GM21360 (cell line): ENCODE measurements at regions not wholly inside any gene's neighbourhood (a gene's known extent, or its start where the extent isn't known, plus 50 kb on each side); places are given as distances from the start of the nearest gene placed in this dataset.
"Not testable (repeated sequence)": the region's sequence is repeated elsewhere in the genome, so short reads cannot be mapped to it uniquely, and the experiment has no call there.

Source experiments
- ATAC-seq: cut with Tn5 transposase; IDR thresholded peaks from one replicate; pipeline ENCODE4 v1.9.1; 2021; ENCODE audit warnings: mild to moderate bottlenecking, moderate library complexity; ENCODE audit not compliant: unreplicated experiment

- no peak for ATAC-seq
Measured at GRCh38 chr13:60811581-60811980, 414.6 kb downstream of the TDRD3 start.

DNA sequence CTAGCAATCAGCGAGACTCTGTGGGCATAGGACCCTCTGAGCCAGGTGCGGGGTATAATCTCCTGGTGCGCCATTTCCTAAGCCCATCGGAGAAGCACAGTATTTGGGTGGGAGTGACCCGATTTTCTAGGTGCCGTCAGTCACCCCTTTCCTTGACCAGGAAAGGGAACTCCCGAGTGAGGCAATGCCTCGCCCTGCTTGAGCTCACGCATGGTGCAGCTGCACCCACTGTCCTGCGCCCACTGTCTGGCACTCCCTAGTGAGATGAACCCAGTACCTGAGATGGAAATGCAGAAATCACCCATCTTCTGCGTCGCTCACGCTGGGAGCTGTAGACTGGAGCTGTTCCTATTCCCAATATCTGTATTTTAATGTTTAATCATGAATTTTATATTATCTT, 408.6 kb downstream of the TDRD3 start:
- ATAC-seq, result not testable (repeated sequence)

- ATAC-seq, result no peak
Measured at GRCh38 chr13:60798503-60798902, 401.5 kb downstream of the TDRD3 start.

DNA sequence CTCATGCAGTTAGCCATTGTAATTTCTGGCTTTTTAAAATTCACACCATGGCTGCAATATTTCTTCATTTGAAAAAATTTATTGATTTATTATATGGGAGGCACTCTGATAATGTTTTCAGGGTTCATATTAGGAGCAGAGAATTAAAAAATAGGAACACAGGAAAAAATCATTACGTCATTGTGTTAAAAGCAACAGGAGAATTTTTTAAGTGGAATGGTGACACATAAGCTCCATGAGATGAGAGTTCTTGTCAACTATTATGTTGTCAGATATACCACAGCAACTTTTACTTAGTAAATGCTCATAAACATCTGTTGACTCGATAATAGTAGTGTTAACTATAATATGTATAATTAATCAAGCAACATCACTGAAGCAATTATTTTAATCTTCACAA, 400.1 kb downstream of the TDRD3 start:
- no peak for ATAC-seq

DNA sequence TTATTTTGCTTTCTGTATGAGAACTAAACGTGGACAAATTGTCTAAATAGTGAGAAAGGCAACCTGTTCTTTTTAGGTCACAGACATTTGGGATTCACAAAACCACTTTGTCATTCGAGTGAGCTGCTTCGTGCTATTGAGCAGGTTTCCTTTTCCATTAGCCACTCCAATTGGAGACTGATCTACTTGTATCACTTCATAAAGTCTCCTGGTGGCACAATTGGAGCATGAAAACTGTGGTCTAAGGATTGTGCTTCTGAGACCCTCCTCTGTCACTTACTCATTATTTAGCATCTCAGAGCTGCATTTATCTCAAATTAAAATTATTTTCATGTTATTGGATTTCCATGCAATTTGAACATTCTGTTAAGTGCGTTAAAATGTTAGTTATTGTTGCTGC, 397.7 kb downstream of the TDRD3 start:
- no peak for ATAC-seq

DNA sequence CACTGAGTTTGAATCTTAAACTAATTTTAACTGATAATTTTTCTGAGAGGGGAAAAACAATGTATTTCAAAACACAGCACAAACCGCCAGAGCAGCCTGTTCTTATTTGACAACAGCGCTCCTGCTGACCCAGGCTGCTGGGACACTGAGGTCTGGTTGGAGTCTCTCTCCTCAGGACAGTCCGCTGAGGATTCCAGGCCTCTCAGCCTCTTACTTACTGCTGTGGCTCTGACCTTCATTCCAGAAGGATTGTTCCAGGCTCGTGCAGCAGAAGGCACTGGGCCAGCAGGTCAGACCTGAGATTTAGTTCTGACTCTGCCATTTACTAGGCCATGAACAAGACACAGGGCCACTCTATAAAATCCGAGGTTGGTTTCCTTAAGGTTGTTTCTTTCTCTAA, 393.6 kb downstream of the TDRD3 start:
- no peak for ATAC-seq

DNA sequence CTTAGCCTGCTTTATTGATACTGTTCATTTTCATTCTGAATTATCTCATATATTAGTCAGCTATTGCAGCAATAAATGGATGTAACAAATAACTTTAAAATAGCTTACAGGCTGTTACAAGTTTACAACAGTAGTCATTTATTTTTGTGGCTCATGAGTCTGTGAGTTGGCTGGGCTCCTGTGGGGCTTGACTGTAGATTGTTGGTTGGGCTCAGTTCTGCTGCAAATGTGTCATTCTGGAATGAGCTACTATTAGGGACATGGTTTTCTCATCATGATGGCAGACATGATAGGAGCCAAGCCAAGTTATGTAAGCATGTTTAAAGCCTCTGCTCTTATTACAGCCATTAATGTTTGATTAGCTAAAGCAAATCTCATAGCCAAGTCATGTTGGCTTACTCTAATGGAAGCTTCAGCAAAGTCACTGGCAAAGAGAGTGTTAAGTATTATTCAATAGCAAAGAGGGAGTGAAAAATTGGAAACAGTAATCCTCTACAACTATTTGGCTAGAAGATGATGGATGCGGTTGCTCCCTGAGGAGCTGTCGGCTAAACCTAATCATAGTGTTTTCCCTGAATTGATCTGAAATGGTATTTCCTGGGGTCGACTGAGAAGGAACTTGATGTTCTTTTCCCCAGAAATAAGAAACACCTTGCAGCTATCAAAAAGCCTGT, 391.3 kb downstream of the TDRD3 start:
- no peak for ATAC-seq

GRCh38 chr13:60787083-60787482, 390.1 kb downstream of the TDRD3 start:
- ATAC-seq, result no peak

- no peak for ATAC-seq
Measured at GRCh38 chr13:60772726-60773125, 375.7 kb downstream of the TDRD3 start.

GRCh38 chr13:60765700-60766411, 368.8 kb downstream of the TDRD3 start:
- no peak for ATAC-seq

DNA sequence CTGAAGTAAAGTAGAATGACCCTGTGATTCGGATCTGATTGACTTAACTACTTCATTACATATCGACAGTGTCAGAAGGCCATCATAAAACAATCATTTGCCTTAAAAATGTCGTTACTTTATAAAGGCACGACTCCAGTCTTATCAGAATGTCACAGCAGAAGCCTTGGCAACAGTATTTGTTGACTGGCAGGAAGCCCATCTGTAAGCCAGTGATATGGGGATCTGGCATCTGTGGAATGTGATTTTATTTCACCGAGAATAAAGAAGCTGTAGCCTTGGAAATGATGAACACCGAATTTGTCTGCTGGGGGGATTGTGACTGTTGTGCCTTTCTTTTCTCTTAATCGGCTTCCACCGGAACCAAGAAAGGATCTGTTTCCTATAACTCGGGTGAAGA, 362.5 kb downstream of the TDRD3 start:
- ATAC-seq, result no peak

GRCh38 chr13:60758637-60759036, 361.6 kb downstream of the TDRD3 start:
- ATAC-seq, result no peak

DNA sequence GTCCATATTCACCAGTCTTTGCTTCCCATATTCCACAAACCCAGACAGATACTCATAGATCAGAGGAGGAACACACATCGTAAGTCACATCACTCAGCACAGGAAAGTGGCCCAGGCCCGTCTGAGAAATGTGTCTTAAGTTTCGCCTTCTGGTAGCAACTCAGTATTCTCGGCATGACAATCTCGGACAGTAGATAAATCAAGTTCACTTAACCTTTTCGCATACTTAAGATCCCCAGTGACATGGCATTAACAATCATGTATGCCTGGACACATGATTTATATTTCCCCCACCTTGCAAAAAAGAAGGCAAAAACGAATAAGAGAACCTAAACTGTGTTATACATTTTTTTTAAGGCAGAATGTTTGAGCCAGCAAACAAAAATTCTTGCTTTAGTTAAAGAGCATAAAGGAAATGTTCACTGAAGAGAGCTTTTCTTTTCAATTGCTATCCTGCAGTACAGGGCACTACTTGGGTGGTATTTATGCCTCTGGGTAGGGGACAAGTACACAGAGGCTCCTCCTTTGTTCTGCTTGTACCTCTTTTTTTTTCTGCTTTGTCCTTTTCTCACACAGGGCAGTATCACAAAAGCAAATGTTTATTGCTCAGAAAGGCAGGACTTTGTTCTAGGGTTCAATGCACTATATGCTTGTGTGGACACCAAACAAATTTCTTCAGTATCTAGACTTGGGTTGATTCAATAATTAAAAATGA, 360.6 kb downstream of the TDRD3 start:
- no peak for ATAC-seq

GRCh38 chr13:60756306-60756705, 359.3 kb downstream of the TDRD3 start:
- ATAC-seq, result no peak

DNA sequence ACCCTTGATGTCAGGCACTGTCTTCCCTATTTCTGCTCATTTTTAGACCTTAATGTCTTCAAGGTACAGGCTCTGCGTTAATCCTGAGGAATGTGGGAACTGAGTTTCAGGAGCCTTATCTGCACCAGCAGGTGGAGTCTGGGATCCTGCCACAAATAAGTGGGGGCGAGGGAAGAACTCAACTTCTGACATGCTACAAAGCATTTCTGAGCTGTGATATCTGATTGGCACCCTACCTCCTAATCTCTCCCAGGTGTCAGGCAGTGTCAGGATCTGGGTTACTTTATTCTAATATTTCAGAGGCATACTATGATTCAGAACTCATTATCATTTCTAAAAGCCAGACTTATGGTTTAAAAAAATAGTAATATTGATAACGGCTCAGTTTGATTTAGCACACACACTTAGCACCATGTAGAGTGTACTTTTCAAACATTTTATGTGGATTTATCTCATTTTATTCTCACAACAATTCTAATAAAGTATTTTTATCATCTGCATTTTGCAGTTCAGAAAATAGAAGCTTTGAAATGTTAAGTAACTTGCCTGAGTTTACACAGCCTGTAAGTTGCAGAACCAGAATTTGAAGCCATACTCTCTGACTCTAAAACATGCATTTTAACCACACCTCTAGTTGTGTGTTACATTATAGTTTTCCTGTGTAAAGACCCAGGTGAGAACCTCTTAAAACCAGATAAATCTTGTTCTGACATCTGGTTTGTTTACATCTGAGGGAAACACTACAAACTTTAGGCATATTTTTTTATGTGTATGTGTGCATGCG, 358.6 kb downstream of the TDRD3 start:
- ATAC-seq, result no peak

GRCh38 chr13:60754211-60755090, 357.4 kb downstream of the TDRD3 start:
- no peak for ATAC-seq

DNA sequence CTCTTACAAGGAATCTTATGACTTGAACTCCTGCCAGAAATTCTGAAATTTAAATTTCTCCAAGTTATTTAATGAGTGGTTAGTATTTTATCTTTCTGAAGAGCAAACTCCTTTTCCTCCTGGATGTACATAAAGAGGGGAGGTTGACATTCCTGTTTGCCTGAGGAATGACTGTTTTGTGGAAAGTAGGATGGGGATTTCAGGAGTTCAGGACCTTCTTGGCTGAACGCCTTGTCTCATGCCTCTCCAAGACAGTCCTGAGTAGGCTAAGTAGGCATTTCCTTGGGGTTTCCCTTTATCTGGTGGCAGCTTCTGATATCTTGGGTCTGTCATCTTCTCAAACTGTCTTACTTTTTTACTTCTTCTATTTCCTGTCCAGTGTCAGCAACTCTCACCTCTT, 356.6 kb downstream of the TDRD3 start:
- no peak for ATAC-seq

GRCh38 chr13:60745343-60745742, 348.3 kb downstream of the TDRD3 start:
- no peak for ATAC-seq

DNA sequence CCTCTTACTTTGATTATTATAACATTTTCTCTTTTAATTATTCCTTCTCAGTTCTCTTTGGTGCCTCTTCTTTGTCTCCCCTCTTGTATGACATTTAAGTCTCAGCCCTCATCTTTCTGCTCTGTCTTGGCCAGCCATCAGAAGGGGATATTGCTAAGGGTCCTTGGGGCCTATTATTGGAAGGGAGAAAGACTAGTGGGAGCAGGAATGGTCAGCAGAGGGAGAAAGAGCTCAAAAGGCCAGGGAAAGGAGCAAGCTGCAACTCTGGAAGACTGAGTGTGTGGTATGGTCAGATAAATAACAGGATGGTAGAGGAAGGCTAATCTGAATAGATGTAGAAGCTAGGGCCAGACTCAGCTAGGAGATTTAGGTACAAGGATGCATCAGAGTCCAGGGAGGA, 336.9 kb downstream of the TDRD3 start:
- ATAC-seq, result no peak

GRCh38 chr13:60727140-60727539, 330.1 kb downstream of the TDRD3 start:
- no peak for ATAC-seq
